BJ (cell line): ENCODE measurements at regions not wholly inside any gene's neighbourhood (a gene's known extent, or its start where the extent isn't known, plus 50 kb on each side); places are given as distances from the start of the nearest gene placed in this dataset.
"Not testable (repeated sequence)": the region's sequence is repeated elsewhere in the genome, so short reads cannot be mapped to it uniquely, and the experiment has no call there.

ENCODE experiments used
- CTCF ChIA-PET: fragments of 350-600 bp; formaldehyde crosslinking; extraction: SDS; loops from one replicate; lab custom pipeline; 2021; ENCODE audit warnings: antibody characterized with exemption, inconsistent platforms; lab: Yijun Ruan, JAX
- POLR2A ChIA-PET: fragments of 300-600 bp; sonication (Branson Sonifier 250); formaldehyde crosslinking; extraction: SDS; loops from one replicate; lab custom pipeline; 2021; ENCODE audit warnings: antibody characterized with exemption; lab: Charles Lee
- DNase-seq: peaks from one replicate; pipeline ENCODE4 v3.0.0-alpha.2; 2011; ENCODE audit warnings: low read depth
- H3K27me3 ChIP-seq: 2 replicates; pipeline ENCODE4 v1.6.0; 2011; ENCODE audit warnings: low read length; ENCODE audit not compliant: control insufficient read depth, insufficient read depth
- H3K36me3 ChIP-seq: 2 replicates; pipeline ENCODE4 v1.5.1; 2011; ENCODE audit warnings: low read length; ENCODE audit not compliant: control insufficient read depth, insufficient read depth
- H3K4me3 ChIP-seq: 2 replicates; pipeline ENCODE4 v1.5.1; 2011; ENCODE audit warnings: low read depth, mild to moderate bottlenecking, control low read depth, low read length
- CTCF ChIP-seq: IDR thresholded peaks from 2 replicates; pipeline ENCODE4 v1.5.1; 2011; ENCODE audit warnings: low read depth, mild to moderate bottlenecking, control low read depth, inconsistent platforms, low read length, moderate library complexity; ENCODE audit not compliant: insufficient read depth

GRCh38 chr21:15660423-15660804 is 69.4 kb upstream of the USP25 start:
- H3K36me3 ChIP-seq = no peaks in the 10 kb centered on the region
- no peak for DNase-seq
- H3K4me3 ChIP-seq = no peak overlapping the region
- no peak for TF ChIP-seq CTCF
- POLR2A ChIA-PET = no interaction called here
- H3K27me3 ChIP-seq = no peaks in the 10 kb centered on the region
- CTCF ChIA-PET = interaction anchor here (1.3 kb wide), 1 partner anchor 11 kb away, joined by 3 read pairs; no protein-coding TSS in a partner anchor

- Histone ChIP-seq H3K36me3 (no peaks in the 10 kb centered on the region), H3K27me3 (no peaks in the 10 kb centered on the region), H3K4me3 (no peak overlapping the region)
- CTCF ChIA-PET = no interaction called here
- no peak for TF ChIP-seq CTCF
- peak; percentile 37 for DNase-seq
- POLR2A ChIA-PET = no interaction called here
These were observed 62.8 kb upstream of the USP25 start for GRCh38 chr21:15667010-15667409.

- Histone ChIP-seq H3K27me3 (no peaks in the 10 kb centered on the region), H3K4me3 (no peak overlapping the region), H3K36me3 (no peaks in the 10 kb centered on the region)
- no peak for TF ChIP-seq CTCF
- POLR2A ChIA-PET = no interaction called here
- DNase-seq = no peak
- CTCF ChIA-PET = interaction anchor here (1.0 kb wide), 1 partner anchor 38 kb away, joined by 3 read pairs; no protein-coding TSS in a partner anchor
These were observed 62.0 kb upstream of the USP25 start for GRCh38 chr21:15667819-15668218.

- ChIA-PET CTCF (interaction anchor here (1.0 kb wide), 1 partner anchor 11 kb away, joined by 4 read pairs; no protein-coding TSS in a partner anchor), POLR2A (interaction anchor here (0.5 to 0.7 kb wide), 2 partner anchors 105 to 499 kb away, joined by 3 to 6 read pairs; no protein-coding TSS in a partner anchor)
- no peaks in the 10 kb centered on the region for H3K27me3 ChIP-seq
- H3K36me3 ChIP-seq = no peaks in the 10 kb centered on the region
- TF ChIP-seq CTCF = no peak
- no peak overlapping the region for H3K4me3 ChIP-seq
- DNase-seq = no peak
These were observed 60.5 kb upstream of the USP25 start for GRCh38 chr21:15669247-15669646.

GRCh38 chr21:15671188-15671587 is 58.6 kb upstream of the USP25 start:
- no peak overlapping the region for H3K4me3 ChIP-seq
- no peak for DNase-seq
- no peaks in the 10 kb centered on the region for H3K27me3 ChIP-seq
- ChIA-PET POLR2A (no interaction called here), CTCF (no interaction called here)
- TF ChIP-seq CTCF = no peak
- no peaks in the 10 kb centered on the region for H3K36me3 ChIP-seq

- H3K4me3 ChIP-seq, H3K27me3 ChIP-seq, POLR2A ChIA-PET, H3K36me3 ChIP-seq, DNase-seq, CTCF ChIA-PET: not testable (repeated sequence)
These were observed 57.2 kb upstream of the USP25 start for GRCh38 chr21:15672578-15672977.
